A673 (cell line): ENCODE measurements at regions not wholly inside any gene's neighbourhood (a gene's known extent, or its start where the extent isn't known, plus 50 kb on each side); places are given as distances from the start of the nearest gene placed in this dataset.

Experiments
- BruUV-seq: library from RNA; stranded (reverse); fragments of 400-500 nt; replicated peaks from 2 replicates; lab custom pipeline; 2021; lab: Mats Ljungman, UMichigan
- CTCF ChIA-PET: fragments of 300-600 bp; sonication (Branson Sonifier 250); formaldehyde crosslinking; loops from one replicate; lab custom pipeline; 2022; ENCODE audit warnings: antibody characterized with exemption; lab: Charles Lee
- POLR2A ChIA-PET: fragments of 300-600 bp; sonication (Branson Sonifier 250); formaldehyde crosslinking; loops from one replicate; lab custom pipeline; 2022; ENCODE audit warnings: antibody characterized with exemption; ENCODE audit not compliant: low non-redundant PET; lab: Charles Lee
- DNase-seq: peaks from one replicate; pipeline ENCODE4 v3.0.0-alpha.2; 2015; ENCODE audit warnings: low spot score
- H3K27ac ChIP-seq: fragments of 200-600 bp; sonication (generic); 2 replicates; pipeline ENCODE4 v1.5.1; 2016; ENCODE audit warnings: mixed run types, low read depth, mild to moderate bottlenecking, mixed read lengths, antibody characterized with exemption, low read length; ENCODE audit not compliant: poor library complexity, severe bottlenecking
- H3K27me3 ChIP-seq: fragments of 200-600 bp; sonication (generic); replicated peaks from 2 replicates; pipeline ENCODE4 v1.6.1; 2017; ENCODE audit warnings: mixed run types, low read depth, mild to moderate bottlenecking, mixed read lengths, antibody characterized with exemption, low read length; ENCODE audit not compliant: insufficient read depth, poor library complexity
- H3K36me3 ChIP-seq: fragments of 200-600 bp; sonication (generic); 2 replicates; pipeline ENCODE4 v1.6.1; 2016; ENCODE audit warnings: mixed run types, mild to moderate bottlenecking, mixed read lengths, antibody characterized with exemption, low read length; ENCODE audit not compliant: insufficient read depth, poor library complexity, severe bottlenecking
- H3K4me1 ChIP-seq: fragments of 200-600 bp; sonication (generic); 2 replicates; pipeline ENCODE4 v1.6.1; 2017; ENCODE audit warnings: mixed run types, mild to moderate bottlenecking, mixed read lengths, antibody characterized with exemption, low read length; ENCODE audit not compliant: insufficient read depth, poor library complexity, severe bottlenecking
- H3K4me3 ChIP-seq: fragments of 200-600 bp; sonication (generic); 2 replicates; pipeline ENCODE4 v1.5.1; 2016; ENCODE audit warnings: low read depth, mixed run types, mild to moderate bottlenecking, mixed read lengths, low read length; ENCODE audit not compliant: poor library complexity, severe bottlenecking
- H3K9me3 ChIP-seq: fragments of 200-600 bp; sonication (generic); 2 replicates; pipeline ENCODE4 v1.6.1; 2016; ENCODE audit warnings: mixed run types, low read depth, mild to moderate bottlenecking, mixed read lengths, antibody characterized with exemption, low read length; ENCODE audit not compliant: poor library complexity, severe bottlenecking
- CTCF ChIP-seq: fragments of 300-800, 200-600 bp; sonication (generic); conservative IDR thresholded peaks from 2 replicates; pipeline ENCODE4 v1.5.1; 2017; ENCODE audit warnings: low read depth, mild to moderate bottlenecking, antibody characterized with exemption, low read length, moderate library complexity, mixed read lengths
- EZH2 ChIP-seq: fragments of 200-600 bp; sonication (generic); IDR thresholded peaks from 2 replicates; pipeline ENCODE4 v1.6.1; 2017; ENCODE audit warnings: borderline replicate concordance, low read depth, mild to moderate bottlenecking, mixed read lengths, antibody characterized with exemption, low read length; ENCODE audit not compliant: poor library complexity, severe bottlenecking
- intact Hi-C: fragments of 100-400 bp; cut with micrococcal nuclease; formaldehyde crosslinking; loops from one replicate; pipeline ENCODE4 v1.10.0; 2022; ENCODE audit not compliant: unreplicated experiment

- POLR2A ChIA-PET = no interaction called here
- Histone ChIP-seq H3K9me3 (no peaks in the 10 kb centered on the region), H3K36me3 (no peaks in the 10 kb centered on the region), H3K27ac (no peak overlapping the region), H3K4me1 (no peaks in the 10 kb centered on the region), H3K4me3 (no peak overlapping the region), H3K27me3 (no peaks in the 10 kb centered on the region)
- CTCF ChIA-PET = no interaction called here
- intact Hi-C loops = no loop called here
- BruUV-seq = no TSS peak
- DNase-seq = no peak
- TF ChIP-seq EZH2 (no peak), CTCF (no peak)
These were observed 197.8 kb downstream of the OGFRL1 start for GRCh38 chr6:71486461-71486860.

- BruUV-seq = no TSS peak
- Histone ChIP-seq H3K36me3 (no peaks in the 10 kb centered on the region), H3K27me3 (no peaks in the 10 kb centered on the region), H3K4me1 (no peaks in the 10 kb centered on the region), H3K4me3 (no peak overlapping the region), H3K9me3 (no peaks in the 10 kb centered on the region), H3K27ac (no peak overlapping the region)
- ChIA-PET POLR2A (no interaction called here), CTCF (no interaction called here)
- no peak for DNase-seq
- intact Hi-C loops = no loop called here
- TF ChIP-seq CTCF (no peak), EZH2 (no peak)
These were observed 199.6 kb downstream of the OGFRL1 start for GRCh38 chr6:71488186-71488585.

- Histone ChIP-seq H3K9me3 (no peaks in the 10 kb centered on the region), H3K4me3 (no peak overlapping the region), H3K36me3 (no peaks in the 10 kb centered on the region), H3K4me1 (no peaks in the 10 kb centered on the region), H3K27ac (no peak overlapping the region), H3K27me3 (no peaks in the 10 kb centered on the region)
- BruUV-seq = no TSS peak
- ChIA-PET POLR2A (no interaction called here), CTCF (interaction anchor here (0.6 kb wide), 1 partner anchor 25 kb away, joined by 6 read pairs; no protein-coding TSS in a partner anchor)
- DNase-seq = peak; percentile 53
- intact Hi-C loops = no loop called here
- TF ChIP-seq CTCF (no peak), EZH2 (no peak)
These were observed 201.1 kb downstream of the OGFRL1 start for GRCh38 chr6:71489736-71490135.
